GM12873 (cell line): ENCODE measurements at regions not wholly inside any gene's neighbourhood (a gene's known extent, or its start where the extent isn't known, plus 50 kb on each side); places are given as distances from the start of the nearest gene placed in this dataset.

ENCODE experiments used
- CTCF ChIP-seq: IDR thresholded peaks from 2 replicates; pipeline ENCODE4 v1.5.1; 2012; ENCODE audit warnings: low read depth, mild to moderate bottlenecking, moderate library complexity, low read length, control low read depth; ENCODE audit not compliant: insufficient read depth; ENCODE audit errors: missing control alignments

- peak; percentile 95 for TF ChIP-seq CTCF
Observed at GRCh38 chr5:108642170-108642906, 105.4 kb upstream of the FER start.

GRCh38 chr5:108641596-108641995, 106.1 kb upstream of the FER start:
- TF ChIP-seq CTCF = no peak

- no peak for TF ChIP-seq CTCF
Observed at GRCh38 chr5:108639366-108639765, 108.3 kb upstream of the FER start.

- no peak for TF ChIP-seq CTCF
Observed at GRCh38 chr5:108638021-108638420, 109.7 kb upstream of the FER start.

GRCh38 chr5:108637134-108637533, 110.6 kb upstream of the FER start:
- no peak for TF ChIP-seq CTCF

GRCh38 chr5:108636135-108636853, 111.4 kb upstream of the FER start:
- TF ChIP-seq CTCF = no peak

- TF ChIP-seq CTCF = no peak
Observed at GRCh38 chr5:108634617-108635288, 112.9 kb upstream of the FER start.
